ENCODE measurements at regions not wholly inside any gene's neighbourhood (a gene's known extent, or its start where the extent isn't known, plus 50 kb on each side); places are given as distances from the start of the nearest gene placed in this dataset.

DNA sequence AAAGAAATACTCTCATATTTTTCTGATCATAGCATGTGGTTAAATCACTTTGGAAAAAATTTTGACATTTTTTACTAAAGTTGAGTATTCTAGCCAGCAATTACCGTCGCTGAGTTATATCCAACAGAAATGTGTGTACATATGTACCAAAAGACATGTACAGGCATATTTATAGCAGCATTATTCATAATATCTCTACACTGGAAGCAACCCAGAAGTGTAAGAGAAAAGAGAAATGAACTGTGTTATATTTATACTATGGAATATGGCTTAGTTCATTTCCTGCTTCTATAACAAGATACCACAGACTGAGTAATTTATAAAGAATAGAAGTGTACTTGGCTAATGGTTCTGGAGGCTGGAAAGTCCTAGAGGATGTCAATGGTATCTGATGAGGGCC lies 474.0 kb upstream of the GJE1 start:
- DNase-seq = no peak
- in situ Hi-C loops (cut with HindIII; ENCODE audit: low pct_ligation_motif_present, low pct_unique_long_range_greater_than_20kb, low sequenced_read_pairs) = no loop called here

DNA sequence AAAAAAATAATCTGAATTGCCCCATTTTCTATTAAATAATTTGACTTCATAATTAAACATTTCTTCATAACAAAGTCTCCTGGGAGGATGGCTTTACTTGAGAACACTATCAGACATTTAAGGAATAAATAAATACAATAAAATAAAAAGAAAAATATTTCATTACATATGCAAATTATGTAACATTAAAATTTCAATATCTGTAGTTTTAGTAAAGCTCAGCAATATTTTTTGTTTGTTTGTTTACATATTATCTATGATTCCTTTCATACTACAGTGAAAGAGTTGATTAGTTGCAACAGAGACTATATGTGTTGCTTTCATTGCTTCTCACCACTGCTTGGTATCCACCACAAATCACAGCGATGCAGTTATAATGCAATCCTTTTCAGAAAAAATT lies 474.9 kb upstream of the GJE1 start:
- DNase-seq = no peak
- in situ Hi-C loops (cut with HindIII; ENCODE audit: low pct_ligation_motif_present, low pct_unique_long_range_greater_than_20kb, low sequenced_read_pairs) = no loop called here

DNA sequence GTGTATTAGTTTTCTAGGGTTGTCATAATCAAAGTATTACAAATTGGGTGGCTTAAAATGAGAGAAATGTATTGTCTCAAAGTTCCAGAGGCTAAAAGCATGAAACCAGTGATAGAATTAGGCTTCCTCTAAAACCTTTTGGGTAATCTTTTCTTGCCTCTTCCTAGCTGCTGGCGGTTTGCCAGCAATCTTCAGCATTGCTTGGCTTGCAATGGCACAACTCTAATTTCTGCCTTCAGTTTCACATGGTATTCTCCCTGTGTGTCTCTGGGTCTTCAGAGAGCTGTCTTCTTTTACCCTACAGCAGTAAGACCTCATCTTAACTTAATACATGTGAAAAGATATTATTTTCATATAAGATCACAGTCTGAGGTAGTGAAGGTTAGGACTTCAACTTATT lies 479.1 kb upstream of the GJE1 start:
- no peak for DNase-seq
- in situ Hi-C loops (cut with HindIII; ENCODE audit: low pct_ligation_motif_present, low pct_unique_long_range_greater_than_20kb, low sequenced_read_pairs) = no loop called here

DNA sequence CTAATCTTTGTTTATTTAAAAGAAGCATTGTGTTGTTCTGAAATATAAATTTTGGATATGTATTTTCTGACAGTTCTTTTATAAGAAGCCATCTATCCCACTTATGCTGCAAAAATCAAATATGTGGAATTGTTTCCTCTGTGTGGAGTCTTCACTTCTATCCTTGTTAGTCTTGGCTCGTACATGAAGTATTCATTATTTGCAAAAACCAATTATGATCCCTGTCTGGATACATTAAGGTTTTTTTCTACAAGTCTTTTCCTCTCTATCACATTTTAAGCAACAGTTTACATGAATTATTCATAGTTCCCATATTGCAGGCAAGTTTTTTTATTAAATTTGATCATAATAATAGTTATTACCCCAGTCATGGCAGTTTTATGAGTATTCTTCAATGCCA lies 490.8 kb upstream of the GJE1 start:
- in situ Hi-C loops (cut with HindIII; ENCODE audit: low pct_ligation_motif_present, low pct_unique_long_range_greater_than_20kb, low sequenced_read_pairs) = no loop called here
- DNase-seq = no peak

DNA sequence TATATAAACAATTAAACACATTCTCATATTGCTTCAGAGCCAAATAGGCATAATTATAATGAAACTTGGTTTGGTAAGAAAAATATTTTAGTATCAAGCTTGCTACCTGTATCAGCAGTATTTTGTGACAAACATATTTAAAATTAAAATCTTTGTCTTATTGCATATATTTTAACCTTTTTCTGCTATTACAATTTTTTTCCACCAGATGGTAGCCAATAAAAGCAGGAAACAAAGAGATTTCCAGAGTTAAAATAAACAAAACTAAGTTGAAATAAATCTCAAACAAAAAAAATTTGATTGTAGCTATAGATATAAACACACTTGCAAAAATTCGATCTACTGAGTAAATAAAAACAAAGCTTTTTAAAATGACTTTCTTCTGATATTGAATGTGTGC lies 491.3 kb upstream of the GJE1 start:
- in situ Hi-C loops (cut with HindIII; ENCODE audit: low pct_ligation_motif_present, low pct_unique_long_range_greater_than_20kb, low sequenced_read_pairs) = no loop called here
- no peak for DNase-seq

DNA sequence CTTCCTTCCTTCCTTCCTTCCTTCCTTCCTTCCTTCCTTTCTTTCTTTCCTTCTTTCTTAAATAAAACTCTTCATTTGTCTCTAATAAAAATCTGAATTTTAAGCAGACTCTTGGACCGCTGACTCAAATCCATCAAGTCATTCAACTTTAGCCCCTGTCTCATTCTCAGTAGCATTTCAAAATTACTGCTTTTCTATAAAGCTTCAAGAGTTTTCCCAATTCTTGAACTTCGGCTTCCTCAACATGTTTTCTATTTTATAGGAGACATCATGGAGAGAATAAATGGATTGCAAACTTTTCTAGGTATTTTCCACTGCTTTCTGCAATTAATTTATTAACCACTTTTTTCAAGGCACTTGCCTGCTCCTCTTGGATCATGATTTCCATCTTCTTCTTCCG lies 497.1 kb upstream of the GJE1 start:
- DNase-seq = no peak
- in situ Hi-C loops (cut with HindIII; ENCODE audit: low pct_ligation_motif_present, low pct_unique_long_range_greater_than_20kb, low sequenced_read_pairs) = no loop called here

DNA sequence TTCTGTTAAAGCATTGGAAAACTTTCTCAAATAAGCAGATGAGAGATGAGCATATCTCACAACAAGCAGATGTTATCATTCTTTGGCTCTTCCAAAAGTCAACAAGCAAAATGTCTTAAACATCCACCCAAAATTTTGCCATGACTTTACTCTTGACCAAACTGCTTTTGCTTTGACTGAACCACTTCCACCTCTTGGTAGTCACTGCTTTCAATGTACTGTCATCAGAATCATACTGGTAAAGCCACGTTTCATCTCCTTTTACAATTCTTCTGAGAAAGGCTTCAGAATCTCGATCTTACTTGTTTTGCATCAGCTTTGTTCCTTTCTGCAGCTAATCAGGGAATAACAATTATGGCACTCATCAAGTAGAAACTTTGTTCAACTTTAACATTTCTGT lies 498.5 kb upstream of the GJE1 start:
- no peak for DNase-seq
- in situ Hi-C loops (cut with HindIII; ENCODE audit: low pct_ligation_motif_present, low pct_unique_long_range_greater_than_20kb, low sequenced_read_pairs) = no loop called here

DNA sequence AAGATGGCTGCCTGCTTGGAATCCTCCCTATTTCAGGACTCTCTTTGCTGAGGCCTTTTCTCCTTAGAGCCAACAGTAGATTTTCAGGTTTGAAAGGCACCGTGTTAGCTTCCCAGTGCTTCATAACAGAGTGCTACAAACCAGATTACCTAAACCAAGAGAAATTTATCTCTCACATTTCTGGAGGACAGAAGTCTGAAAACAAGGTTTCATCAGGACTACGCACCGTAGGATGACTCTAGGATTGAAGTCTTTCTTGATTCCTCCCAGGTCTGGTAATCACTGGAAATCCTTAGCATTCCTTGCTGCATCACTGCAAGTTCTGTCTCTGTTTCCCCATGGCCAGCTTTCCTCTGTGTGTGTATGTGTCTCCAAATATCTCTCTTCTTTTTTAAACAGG lies 508.4 kb upstream of the GJE1 start:
- no peak for DNase-seq
- in situ Hi-C loops (cut with HindIII; ENCODE audit: low pct_ligation_motif_present, low pct_unique_long_range_greater_than_20kb, low sequenced_read_pairs) = no loop called here

DNA sequence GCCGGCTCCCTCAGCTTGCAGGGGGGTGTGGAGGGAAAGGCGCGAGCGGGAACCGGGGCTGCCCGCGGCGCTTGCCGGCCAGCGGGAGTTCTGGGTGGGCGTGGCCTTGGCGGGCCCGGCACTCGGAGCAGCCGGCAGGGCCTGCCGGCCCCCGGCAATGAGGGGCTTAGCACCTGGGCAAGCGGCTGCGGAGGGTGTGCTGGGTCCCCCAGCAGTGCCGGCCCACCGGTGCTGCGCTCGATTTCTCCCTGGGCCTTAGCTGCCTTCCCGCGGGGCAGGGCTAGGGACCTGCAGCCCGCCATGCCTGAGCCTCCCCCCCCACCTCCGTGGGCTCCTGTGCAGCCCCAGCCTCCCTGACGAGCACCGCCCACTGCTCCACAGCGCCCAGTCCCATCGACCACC lies 514.5 kb upstream of the GJE1 start:
- no peak for DNase-seq
- in situ Hi-C loops (cut with HindIII; ENCODE audit: low pct_ligation_motif_present, low pct_unique_long_range_greater_than_20kb, low sequenced_read_pairs) = no loop called here

DNA sequence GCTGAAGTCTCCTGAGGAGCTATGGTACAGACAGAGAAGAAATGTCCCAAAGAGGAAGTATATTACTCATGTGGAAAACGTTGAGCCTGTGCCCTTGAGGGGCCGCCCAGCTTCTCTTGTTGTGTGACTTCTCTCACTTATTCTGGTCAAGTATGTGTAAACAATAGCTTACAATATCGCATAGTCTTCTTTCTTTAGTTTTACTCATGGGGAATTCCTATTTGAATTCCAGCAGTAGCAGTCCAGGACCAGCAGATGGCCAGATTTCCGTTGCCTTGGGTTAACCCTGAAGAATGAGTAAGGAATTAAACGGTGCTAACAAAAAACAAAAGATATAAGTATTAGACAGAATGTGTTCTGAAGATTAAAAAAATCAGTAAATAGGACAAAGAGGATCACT lies 522.0 kb upstream of the GJE1 start:
- no peak for DNase-seq
- in situ Hi-C loops (cut with HindIII; ENCODE audit: low pct_ligation_motif_present, low pct_unique_long_range_greater_than_20kb, low sequenced_read_pairs) = no loop called here

DNA sequence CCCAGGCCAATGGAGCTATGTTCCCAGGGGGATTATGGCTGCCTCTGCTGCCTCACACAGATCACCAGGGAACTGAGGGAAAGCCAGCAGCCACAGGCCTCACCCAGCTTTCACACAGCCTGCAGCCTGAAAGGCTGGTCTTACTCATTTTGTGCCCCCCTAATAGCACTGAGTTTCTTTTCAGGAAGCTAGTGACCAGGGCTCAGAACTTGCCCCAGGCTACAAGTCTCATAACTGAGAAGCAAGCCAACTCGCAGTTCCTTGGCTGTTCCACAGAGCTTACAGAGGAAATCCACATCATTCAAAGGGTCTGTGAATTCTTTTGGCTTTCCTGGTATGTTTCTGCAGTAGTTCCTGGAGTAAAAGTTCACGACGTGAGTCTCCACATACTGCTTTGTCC lies 524.8 kb upstream of the GJE1 start:
- in situ Hi-C loops (cut with HindIII; ENCODE audit: low pct_ligation_motif_present, low pct_unique_long_range_greater_than_20kb, low sequenced_read_pairs) = no loop called here
- no peak for DNase-seq

DNA sequence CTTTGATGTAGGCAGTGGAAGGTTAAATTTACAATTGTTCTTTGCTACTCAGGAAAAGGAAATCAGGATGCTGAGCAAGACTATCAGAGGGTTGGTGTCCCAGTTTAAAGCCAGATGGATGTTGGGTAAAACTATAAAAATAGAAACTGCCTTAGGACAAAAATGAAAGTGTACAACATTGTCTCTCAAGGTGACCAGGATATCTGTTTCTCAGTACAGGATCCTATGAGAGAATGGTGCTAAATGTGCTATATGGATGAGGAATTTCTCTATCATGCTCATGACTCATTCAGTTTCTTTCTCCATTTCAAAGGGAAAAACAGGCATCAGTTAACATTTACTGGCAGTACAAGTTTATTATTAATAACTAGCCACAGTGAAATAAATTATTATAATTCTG lies 534.2 kb upstream of the GJE1 start:
- DNase-seq = peak; percentile 17
- in situ Hi-C loops (cut with HindIII; ENCODE audit: low pct_ligation_motif_present, low pct_unique_long_range_greater_than_20kb, low sequenced_read_pairs) = no loop called here

DNA sequence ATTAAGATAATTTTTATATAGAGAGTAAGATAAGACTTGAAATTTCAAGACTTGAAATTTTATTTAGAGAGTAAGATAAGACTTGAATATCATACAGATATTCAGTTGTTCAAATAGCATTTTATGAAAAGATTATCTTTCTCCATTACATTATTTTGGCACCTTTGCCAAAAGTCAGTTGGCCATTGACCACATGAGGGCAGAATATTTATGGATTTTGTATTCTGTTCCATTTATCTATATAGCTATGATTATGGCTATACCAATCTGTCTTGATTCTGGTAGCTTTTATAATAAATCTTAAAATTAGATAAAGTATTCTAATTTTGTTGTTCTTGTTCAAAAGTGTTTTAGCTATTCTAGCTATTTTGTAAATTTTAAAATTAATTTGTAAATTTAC lies 537.9 kb upstream of the GJE1 start:
- DNase-seq = no peak
- in situ Hi-C loops (cut with HindIII; ENCODE audit: low pct_ligation_motif_present, low pct_unique_long_range_greater_than_20kb, low sequenced_read_pairs) = no loop called here

DNA sequence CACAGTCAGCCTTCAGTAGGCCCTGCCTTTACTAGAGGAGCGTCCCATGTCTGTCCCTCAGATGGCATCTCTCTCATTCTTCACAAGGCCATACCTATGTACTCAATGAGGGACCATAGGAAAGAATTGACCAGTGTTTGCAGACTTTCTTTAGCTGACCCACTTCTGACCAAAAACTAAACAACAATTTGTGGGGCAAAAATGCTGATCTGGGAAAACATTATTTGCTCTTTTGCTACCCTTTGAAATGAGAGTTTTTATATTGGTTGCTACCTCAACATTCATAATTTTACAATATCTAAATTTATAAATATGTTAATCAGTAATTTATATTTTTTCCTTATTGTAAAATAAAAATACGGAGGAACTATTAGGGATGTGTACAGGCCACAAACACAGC lies 539.4 kb upstream of the GJE1 start:
- no peak for DNase-seq
- in situ Hi-C loops (cut with HindIII; ENCODE audit: low pct_ligation_motif_present, low pct_unique_long_range_greater_than_20kb, low sequenced_read_pairs) = no loop called here

DNA sequence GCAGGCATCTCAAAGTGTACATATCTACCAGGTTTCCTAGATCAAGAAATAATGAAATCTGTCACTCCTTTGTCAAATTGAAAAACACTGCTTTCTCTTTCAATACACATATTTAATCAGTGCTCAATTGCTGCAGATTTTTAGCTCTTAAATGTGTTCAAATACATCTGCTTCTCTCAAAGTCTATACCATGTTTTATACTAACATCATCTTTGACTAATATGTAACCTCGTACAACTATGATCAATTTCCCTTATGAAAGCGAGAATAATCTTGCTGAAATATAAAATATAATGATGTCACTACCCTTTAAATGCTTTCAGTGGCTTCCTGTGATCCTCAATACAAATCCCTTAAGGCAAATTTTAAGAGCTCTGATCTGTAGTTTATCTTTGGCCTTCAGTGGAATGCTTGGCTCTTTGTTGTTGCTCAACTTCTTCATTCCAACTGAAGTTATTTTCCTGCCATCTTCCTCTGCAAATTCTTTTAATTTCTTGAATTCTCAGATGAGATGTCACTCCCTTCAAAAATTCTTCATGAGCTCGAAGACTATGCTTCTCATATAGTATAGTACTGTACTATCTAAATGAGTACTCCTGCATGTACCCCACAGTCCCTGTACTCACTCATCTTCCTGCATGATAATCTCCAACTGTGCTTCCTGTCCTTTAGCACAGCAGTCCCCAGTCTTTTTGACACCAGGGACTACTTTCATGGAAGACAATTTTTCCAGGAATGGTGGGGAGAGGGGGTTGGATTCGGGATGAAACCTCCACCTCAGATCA lies 545.1 kb upstream of the GJE1 start:
- in situ Hi-C loops (cut with HindIII; ENCODE audit: low pct_ligation_motif_present, low pct_unique_long_range_greater_than_20kb, low sequenced_read_pairs) = no loop called here

DNA sequence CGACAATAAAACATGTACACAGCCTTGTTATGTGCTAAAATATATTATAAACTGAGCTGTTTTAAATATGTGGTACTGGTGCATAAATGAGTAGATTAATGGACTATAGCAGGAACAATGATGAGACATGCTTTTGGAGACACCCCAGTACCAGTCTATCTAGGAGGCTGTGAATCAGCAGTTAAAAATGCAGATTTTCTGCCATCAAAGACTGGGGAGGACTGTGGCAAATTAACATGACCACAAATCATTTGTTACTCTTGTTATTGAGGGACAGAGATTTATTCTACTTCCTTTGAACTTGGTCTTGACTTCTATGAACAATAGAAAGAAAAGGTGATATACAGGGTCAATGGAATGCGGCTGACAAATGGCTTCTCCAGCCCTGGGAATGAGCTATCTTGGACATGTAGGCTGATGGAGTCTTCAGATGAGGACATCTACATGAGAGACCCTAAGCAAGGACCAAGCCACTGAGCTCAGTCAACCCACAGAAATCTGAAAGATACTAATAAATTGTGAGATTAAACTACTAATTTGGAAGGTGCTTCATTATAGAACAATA lies 551.7 kb upstream of the GJE1 start:
- no peak for DNase-seq
- in situ Hi-C loops (cut with HindIII; ENCODE audit: low pct_ligation_motif_present, low pct_unique_long_range_greater_than_20kb, low sequenced_read_pairs) = no loop called here

More for the DNA sequence above, 545.1 kb upstream of the GJE1 start:
- DNase-seq = peak; percentile 2

DNA sequence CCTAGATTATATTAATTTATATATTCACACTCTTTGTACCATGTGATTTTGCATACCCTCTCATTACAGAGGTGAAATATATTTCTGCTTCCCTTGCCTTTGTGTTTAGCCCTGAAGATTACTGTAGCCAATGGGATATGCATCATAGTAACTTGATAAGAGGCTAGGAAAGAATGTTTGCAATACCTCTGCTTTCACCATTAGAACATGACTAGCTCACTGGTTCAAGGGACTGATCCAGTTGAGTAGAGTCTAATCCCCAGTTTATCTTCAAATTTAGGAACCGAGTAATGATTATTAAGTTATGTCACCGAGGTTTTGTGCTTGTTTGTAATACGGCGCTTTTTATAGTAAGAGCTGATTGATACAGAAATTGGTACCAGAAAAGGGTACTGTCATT lies 552.6 kb upstream of the GJE1 start:
- no peak for DNase-seq
- in situ Hi-C loops (cut with HindIII; ENCODE audit: low pct_ligation_motif_present, low pct_unique_long_range_greater_than_20kb, low sequenced_read_pairs) = no loop called here

DNA sequence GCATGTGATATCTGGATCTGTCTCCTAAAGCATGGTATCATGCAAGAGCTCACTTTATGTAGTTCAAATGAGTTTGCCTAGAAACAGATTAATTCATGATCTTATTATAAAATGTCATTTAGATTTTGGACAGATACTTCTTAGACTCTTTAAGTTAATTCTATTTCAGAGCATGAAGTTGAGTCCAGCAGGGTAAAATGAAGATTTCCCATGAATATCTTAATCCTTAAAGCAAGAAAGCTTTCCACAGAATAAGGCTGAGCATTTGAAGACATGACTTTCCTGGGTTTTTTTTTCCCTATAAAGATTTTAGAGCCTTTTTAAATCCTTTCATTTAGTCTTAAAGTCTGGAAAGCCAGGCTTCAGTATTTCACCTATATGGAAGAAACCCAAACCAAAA lies 556.0 kb upstream of the GJE1 start:
- no peak for DNase-seq
- in situ Hi-C loops (cut with HindIII; ENCODE audit: low pct_ligation_motif_present, low pct_unique_long_range_greater_than_20kb, low sequenced_read_pairs) = no loop called here

DNA sequence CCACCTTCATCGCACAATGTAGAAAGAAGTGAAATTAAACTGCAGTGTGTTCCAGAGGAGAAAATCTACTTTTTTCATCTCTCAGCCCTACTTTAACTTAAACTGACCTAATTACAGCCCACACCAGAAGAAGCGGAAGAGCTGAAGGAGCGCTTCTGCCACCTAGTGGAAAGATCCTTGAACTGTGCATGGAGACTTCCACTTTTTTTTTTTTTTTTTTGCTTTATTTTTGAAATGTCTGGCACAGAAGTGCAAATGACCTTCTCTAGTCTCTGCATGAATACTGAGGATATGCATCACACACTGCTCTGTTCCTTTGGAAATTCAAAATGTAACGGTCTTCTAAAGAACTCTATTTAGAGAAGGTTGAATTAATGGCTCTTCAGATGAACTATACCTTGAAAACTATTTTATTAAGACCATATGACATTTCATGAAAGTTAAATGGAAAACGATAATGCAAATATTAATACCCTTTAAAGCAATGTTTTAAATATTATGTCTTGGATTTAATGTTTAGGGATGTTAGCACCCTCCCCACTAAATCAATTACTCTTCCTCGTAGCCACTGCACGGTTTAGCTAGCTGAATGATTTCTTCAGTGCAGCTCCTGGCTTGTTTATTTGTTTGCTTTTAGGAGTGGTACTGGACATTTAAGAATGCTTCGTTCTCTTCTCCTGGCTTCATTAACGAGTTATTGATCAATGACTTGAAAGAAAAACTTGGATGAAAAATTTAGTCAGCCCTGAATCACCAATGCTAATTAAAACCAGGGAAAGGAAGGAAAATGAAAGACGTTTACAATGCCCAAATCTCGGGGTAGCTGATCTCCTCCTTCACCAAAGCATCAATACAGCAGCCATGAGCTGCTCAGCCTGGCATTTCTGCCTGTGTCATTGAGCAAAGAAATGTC lies 569.6 kb upstream of the GJE1 start:
- in situ Hi-C loops (cut with HindIII; ENCODE audit: low pct_ligation_motif_present, low pct_unique_long_range_greater_than_20kb, low sequenced_read_pairs) = no loop called here
- peak; percentile 75 for DNase-seq

Data from ACHN (cell line).